ENCODE measurements at regions not wholly inside any gene's neighbourhood (a gene's known extent, or its start where the extent isn't known, plus 50 kb on each side); places are given as distances from the start of the nearest gene placed in this dataset.
A peak's percentile ranks its signal among the peaks of the same experiment; 100 is the strongest.

DNA sequence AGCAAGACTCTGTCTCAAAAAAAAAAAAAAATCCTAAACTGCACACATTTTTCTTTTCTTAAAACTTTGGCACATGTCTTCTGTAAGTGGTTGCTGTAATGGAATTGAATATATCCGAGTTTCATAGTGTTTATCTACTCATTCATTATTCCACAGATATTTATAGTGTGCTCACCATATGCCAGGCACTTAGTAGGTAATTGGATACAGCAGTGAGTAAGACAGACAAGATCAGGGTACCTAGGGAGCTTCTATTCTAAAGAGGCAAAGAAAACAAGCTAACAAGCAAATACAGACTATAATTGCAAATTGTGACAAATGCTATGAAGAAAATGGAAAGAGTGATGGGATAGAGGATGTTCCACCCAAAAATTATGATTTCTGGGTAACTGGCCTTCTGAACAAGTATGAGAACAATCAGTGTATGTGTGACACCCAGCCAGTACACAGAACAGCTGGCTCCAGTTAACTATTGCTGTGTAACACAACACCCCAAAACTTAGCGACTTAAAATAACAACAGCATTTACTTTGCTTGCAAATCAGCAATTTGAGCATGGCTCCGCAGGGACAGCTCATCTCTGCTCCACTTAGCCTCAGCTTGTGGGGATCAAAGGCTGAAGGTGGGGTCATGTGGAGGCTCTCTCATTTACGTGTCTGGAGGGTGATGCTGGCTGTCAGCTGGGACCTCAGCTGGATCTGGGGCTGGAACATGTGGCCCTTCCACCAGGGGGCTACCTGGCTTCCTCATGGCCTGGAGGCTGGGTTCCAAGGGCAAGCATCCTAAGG is 224.9 kb downstream of the INSIG2 start:
- WGBS (ENCODE audit: insufficient coverage, low coverage, missing lambda C conversion rate), result 0% methylated on average over 4 of the region's 4 CpGs
- no peaks in the 10 kb centered on the region for H3K36me3 ChIP-seq (ENCODE audit: control insufficient read depth, insufficient read depth, low read length)
- in situ Hi-C loops (cut with MboI), result no loop called here
- H3K27me3 ChIP-seq (ENCODE audit: control insufficient read depth in 2 of 2, insufficient read depth in 2 of 2, low read length in 2 of 2), result no peaks in the 10 kb centered on the region; a peak in 3 of 5 replicates
- no peak overlapping the region for H3K27ac ChIP-seq (ENCODE audit: extremely low read depth, low read depth, low read length)
- no peaks in the 10 kb centered on the region for H4K20me1 ChIP-seq (replicated peaks; ENCODE audit: control insufficient read depth, insufficient read depth, low read length)
- POLR2A ChIA-PET, result interaction anchor here (0.7 kb wide), 1 partner anchor 505 kb away, joined by 4 read pairs; no protein-coding TSS in a partner anchor
- peaks cover 0 to 4% of the 10 kb centered on the region in 2 experiments; a peak in 2 of 5 replicates for H3K4me1 ChIP-seq (replicated peaks in 1 of 2; ENCODE audit: control insufficient read depth in 2 of 2, insufficient read depth in 2 of 2, low read length in 2 of 2)
- intact Hi-C loops (cut with micrococcal nuclease), result no loop called here
- peak; percentile 59 for FAIRE-seq
- DNase-seq (ENCODE audit: extremely low read depth in 1 of 4, low spot score in 3 of 4), result peak in 2 of 4 experiments; percentile 14 to 15
- CTCF ChIA-PET (ENCODE audit: low intra/inter-chr PET ratio), result no interaction called here
- BruUV-seq (replicated peaks), result no TSS peak
- no peaks in the 10 kb centered on the region for H3K79me2 ChIP-seq (ENCODE audit: control insufficient read depth, insufficient read depth, low read length)
- TF ChIP-seq ZNF408 (CRISPR knock-in tag; IDR thresholded peaks at IDR 0.05; ENCODE audit: low read depth) (no peak), ARNT (IDR thresholded peaks at IDR 0.05) (no peak), CTCF (IDR thresholded peaks at IDR 0.05 in 2 of 3, conservative IDR thresholded peaks at IDR 0.05 in 1 of 3; ENCODE audit: insufficient read depth in 2 of 3, low read depth in 1 of 3, low read length in 3 of 3) (0 out of 6 replicates have a peak, but pooled peaks of 1 of the 3 experiments have one; percentile 29), TAF7 (tag; IDR thresholded peaks at IDR 0.05) (no peak)
- TF ChIP-seq, protein P1, sequence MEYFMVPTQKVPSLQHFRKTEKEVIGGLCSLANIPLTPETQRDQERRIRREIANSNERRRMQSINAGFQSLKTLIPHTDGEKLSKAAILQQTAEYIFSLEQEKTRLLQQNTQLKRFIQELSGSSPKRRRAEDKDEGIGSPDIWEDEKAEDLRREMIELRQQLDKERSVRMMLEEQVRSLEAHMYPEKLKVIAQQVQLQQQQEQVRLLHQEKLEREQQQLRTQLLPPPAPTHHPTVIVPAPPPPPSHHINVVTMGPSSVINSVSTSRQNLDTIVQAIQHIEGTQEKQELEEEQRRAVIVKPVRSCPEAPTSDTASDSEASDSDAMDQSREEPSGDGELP (CRISPR knock-in tag; IDR thresholded peaks at IDR 0.05; ENCODE audit: borderline replicate concordance), result peak; percentile 13; the same call in 1 of the 2 replicates
- ATAC-seq, result peak; percentile 66
- H3K4me2 ChIP-seq (ENCODE audit: insufficient read depth, low read length), result no peak overlapping the region
- H3K4me3 ChIP-seq, result no peak overlapping the region
- H3K9ac ChIP-seq (ENCODE audit: insufficient read depth in 1 of 2, low read depth in 2 of 2, low read length in 2 of 2), result no peak overlapping the region
- no peaks in the 10 kb centered on the region for H3K9me1 ChIP-seq (ENCODE audit: control insufficient read depth, insufficient read depth, low read length)
- no peaks in the 10 kb centered on the region for H3K9me3 ChIP-seq (replicated peaks; ENCODE audit: control insufficient read depth, insufficient read depth, low read depth, low read length)
- no peak overlapping the region for H2AFZ ChIP-seq (ENCODE audit: low read depth, low read length)

All from K562 (cell line).